UCSD-AML1 (cell line): ENCODE measurements at regions not wholly inside any gene's neighbourhood (a gene's known extent, or its start where the extent isn't known, plus 50 kb on each side); places are given as distances from the start of the nearest gene placed in this dataset.

ENCODE experiments used
- DNase-seq: peaks from one replicate; lab custom pipeline; 2025; ENCODE audit not compliant: unreplicated experiment; lab: John Stamatoyannopoulos, UW

- no peak for DNase-seq
These were observed 413.5 kb upstream of the THBS1 start for GRCh38 chr15:39167164-39168058.

- peak; percentile 30 for DNase-seq
These were observed 408.9 kb upstream of the THBS1 start for GRCh38 chr15:39171944-39172368.

DNA sequence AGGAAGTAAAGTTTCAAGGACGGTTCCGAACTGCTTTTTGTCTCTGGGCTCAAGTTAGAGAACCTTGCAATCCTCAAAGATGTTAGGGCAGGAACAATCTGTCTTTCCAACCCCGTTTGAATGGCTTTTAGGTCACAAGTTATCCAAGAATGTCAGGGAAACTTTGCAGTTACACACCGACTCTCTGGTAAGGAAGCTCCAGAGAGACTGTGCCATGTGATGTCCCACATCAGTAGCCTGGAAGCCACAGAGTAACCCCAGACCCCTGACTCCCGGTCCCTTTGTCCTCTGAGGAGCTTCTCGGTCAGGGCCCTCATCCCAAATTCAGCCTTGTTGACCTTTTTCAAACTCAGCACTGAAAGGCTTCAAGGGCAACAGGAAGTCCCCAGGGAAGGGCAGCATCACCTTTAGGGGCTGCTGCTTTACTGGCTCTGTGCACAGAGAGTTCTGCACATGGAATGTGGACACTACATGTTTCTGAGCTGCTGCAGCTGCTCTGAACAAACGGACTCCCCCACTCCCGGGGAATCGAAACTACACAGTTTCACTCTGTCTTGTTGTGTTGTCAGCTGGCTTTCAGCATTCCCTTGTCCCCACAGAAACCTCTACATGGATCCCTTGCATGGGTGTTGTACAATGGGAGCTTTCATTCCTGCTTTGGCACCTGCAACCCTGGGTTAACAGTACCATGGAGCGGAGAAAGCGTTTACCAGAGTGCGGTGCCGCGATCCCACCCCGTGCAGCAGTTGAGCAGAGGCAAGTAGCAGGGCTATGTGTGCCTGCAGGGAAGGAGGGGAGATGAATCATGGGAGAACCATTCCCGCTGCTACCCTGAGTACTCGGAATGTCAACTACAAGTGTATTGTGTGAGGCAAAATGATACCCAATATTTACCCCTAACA lies 408.2 kb upstream of the THBS1 start:
- no peak for DNase-seq

DNA sequence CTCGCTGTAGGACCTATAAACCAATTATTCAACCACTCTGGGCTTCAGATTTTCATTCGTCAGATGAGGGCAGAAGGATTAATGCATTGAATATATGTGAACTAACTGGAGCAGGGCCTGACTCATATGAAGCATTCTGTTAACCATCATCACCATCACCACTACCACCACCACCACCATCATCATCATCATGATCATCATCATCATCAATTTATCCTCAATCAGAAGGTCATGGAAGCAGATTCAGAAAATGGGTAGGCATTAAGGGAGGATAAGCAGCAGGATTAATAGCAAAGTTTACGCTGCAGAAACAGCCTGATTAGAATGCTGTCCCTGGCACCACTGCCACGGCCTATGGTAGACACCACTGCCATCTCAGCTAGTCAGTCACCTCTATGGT lies 407.5 kb upstream of the THBS1 start:
- no peak for DNase-seq

GRCh38 chr15:39174332-39174731 lies 406.5 kb upstream of the THBS1 start:
- DNase-seq: no peak

DNA sequence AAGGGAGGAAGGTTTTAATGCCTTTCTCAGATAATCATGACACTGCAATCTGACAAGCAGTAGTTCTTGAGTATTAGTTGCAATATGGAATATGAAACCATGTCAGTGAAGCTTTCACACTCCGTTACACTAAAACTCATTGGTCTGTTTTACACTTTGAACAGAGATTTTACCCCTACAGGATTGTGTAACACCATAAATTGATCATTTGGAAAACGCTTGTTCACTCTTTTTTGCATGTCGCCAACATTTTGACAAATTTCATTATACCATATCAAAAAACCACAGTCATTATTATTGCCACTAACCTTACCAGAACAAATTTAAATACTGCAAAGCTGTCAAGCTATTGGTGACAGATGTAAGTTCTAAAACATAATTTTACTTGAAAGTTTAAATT lies 404.8 kb upstream of the THBS1 start:
- DNase-seq: no peak

GRCh38 chr15:39177561-39177960 lies 403.3 kb upstream of the THBS1 start:
- no peak for DNase-seq

GRCh38 chr15:39180030-39180429 lies 400.8 kb upstream of the THBS1 start:
- DNase-seq: no peak

- DNase-seq: no peak
These were observed 400.4 kb upstream of the THBS1 start for GRCh38 chr15:39180483-39180933.

- no peak for DNase-seq
These were observed 399.7 kb upstream of the THBS1 start for GRCh38 chr15:39181056-39181747.

DNA sequence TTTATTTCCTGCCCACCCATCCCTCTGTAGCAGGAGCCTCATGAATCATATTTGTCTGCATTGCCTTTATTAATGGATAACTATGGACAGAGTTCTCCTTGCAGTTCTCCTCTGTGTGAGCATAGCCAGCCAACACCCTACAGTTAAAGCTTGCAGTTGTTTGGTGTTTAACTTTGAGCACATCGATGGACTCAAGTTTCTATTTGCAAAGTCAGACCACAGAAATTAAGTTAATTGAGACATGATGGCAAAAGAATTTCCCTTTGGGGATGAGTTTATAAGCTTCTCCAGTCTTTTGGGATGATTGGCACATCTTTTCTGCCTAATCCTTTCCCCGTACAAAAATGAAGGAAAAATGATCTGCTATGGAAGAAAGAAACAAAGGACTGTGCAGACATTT lies 398.9 kb upstream of the THBS1 start:
- DNase-seq: no peak

GRCh38 chr15:39183164-39183881 lies 397.6 kb upstream of the THBS1 start:
- DNase-seq: no peak

DNA sequence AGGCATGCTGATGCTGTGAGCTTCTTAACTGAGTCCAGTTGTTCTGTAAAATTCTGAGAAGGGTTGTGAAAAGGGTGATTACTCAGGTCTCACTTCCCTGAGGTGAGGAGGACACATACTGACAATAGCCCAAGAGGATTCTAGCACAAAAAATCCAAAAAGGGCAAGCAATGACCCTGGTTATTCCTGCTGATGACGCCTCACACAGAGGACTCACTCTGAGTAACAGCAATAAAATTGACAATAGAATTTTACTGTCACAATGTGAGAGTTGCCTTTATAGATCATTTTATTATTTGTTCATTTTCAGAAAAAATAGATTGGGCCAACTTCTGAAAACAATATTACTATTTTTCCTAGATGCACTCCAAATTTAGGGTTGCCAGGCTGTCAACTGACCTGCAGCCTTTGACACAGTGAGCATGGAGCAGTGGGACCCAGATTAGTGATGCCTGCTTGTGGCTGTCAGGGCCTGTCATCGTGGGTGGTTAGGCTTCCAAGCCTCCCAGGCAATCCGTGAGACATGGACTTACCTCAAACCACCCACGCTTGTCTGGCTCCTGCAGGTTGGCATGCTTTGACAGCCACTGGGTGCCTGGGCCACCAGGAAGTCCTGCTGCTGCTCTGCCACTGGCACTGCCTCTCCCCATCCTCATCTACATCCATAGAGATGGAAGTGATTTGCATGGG lies 396.0 kb upstream of the THBS1 start:
- no peak for DNase-seq

GRCh38 chr15:39188314-39188713 lies 392.6 kb upstream of the THBS1 start:
- DNase-seq: no peak

GRCh38 chr15:39188930-39189329 lies 391.9 kb upstream of the THBS1 start:
- DNase-seq: no peak

- DNase-seq: no peak
These were observed 389.0 kb upstream of the THBS1 start for GRCh38 chr15:39191871-39192291.

- no peak for DNase-seq
These were observed 388.5 kb upstream of the THBS1 start for GRCh38 chr15:39192351-39192750.

DNA sequence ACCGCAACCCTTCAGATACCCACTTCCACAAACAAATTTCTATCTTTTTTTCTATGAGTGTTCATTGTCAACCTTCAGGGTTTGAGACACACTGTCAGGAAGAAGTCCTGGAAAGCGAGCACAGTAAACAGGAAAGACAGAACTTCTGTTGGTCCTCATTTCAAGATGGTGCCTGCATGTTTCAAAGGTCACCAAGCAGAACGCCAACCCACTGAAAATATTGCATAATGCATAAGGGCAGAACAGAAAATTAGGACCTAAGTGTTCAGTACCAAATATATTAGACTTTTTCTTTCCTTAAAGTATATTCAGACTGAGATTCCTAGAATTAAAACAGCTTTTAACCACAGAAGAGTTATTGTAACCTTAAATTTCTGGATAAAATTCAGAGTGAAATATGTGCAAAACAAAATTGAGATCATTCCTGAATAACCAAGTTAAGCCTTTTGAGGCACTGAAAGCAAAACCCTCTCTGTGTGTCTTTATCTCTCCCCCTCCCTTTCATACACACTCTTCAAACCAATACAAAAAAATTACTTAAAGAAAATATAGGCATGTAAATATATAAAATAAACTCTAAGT lies 387.8 kb upstream of the THBS1 start:
- DNase-seq: no peak

- no peak for DNase-seq
These were observed 387.3 kb upstream of the THBS1 start for GRCh38 chr15:39193611-39194010.
